Esophagus (tissue), 2 donors: ENCODE measurements at regions not wholly inside any gene's neighbourhood (a gene's known extent, or its start where the extent isn't known, plus 50 kb on each side); places are given as distances from the start of the nearest gene placed in this dataset.

ENCODE experiments used
- H3K27ac ChIP-seq, 2 donors: one replicate each; pipeline ENCODE4 v1.5.1; 2013; ENCODE audit warnings: low read depth in 2 of 2, mild to moderate bottlenecking in 2 of 2, inconsistent platforms in 1 of 2, low read length in 1 of 2, moderate library complexity in 1 of 2
- H3K27me3 ChIP-seq, 2 donors: one replicate each; pipeline ENCODE4 v1.6.1; 2013; ENCODE audit warnings: low read length in 2 of 2, control low read depth in 1 of 2, mild to moderate bottlenecking in 1 of 2; ENCODE audit not compliant: insufficient read depth in 2 of 2, control insufficient read depth in 1 of 2
- H3K36me3 ChIP-seq, 2 donors: one replicate each; pipeline ENCODE4 v1.6.1; 2013; ENCODE audit warnings: low read length in 1 of 2; ENCODE audit not compliant: control insufficient read depth in 2 of 2, insufficient read depth in 2 of 2
- H3K4me1 ChIP-seq, 2 donors: one replicate each; pipeline ENCODE4 v1.6.1; 2013; ENCODE audit warnings: low read length in 1 of 2; ENCODE audit not compliant: control insufficient read depth in 2 of 2, insufficient read depth in 2 of 2
- H3K4me3 ChIP-seq, 2 donors: one replicate each; pipeline ENCODE4 v1.5.1; 2013; ENCODE audit warnings: low read length in 2 of 2, mild to moderate bottlenecking in 2 of 2, low read depth in 1 of 2, moderate library complexity in 1 of 2
- H3K9me3 ChIP-seq, 2 donors: one replicate each; pipeline ENCODE4 v1.6.1; 2013; ENCODE audit warnings: mild to moderate bottlenecking in 2 of 2, low read depth in 1 of 2, low read length in 1 of 2, moderate library complexity in 1 of 2; ENCODE audit not compliant: control insufficient read depth in 2 of 2, insufficient read depth in 1 of 2
- WGBS, 2 donors: extraction: QIAGEN DNeasy Blood & Tissue Kit; methylation state at CpG; one replicate each; pipeline ENCODE4 v1.1.7; 2013; 5-methylcytosine and 5-hydroxymethylcytosine counted together
- donor health status: healthy with polysubstance abuse.
- donor health status: Bipolar disorder and iron deficiency.

DNA sequence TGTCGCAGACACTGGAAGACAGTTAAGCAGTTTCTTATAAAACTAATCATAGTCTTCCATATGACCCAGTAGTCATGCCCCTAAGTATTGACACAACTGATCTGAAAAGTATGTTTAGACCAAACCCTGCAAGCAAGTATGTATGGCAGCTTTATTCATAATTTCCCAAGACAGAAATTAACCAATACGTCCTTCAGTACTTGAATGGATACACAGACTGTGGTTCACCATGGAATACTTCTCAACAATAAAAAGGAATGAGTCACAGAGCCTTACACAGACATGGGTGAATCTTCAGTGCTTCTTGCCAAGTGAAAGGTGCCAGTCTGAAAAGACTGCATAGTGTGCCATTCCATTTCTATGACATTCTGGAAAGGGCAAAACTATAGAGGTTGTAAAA is 50.2 kb upstream of the AKR1E2 start:
- Histone ChIP-seq H3K27me3 (no peaks in the 10 kb centered on the region), H3K9me3 (no peaks in the 10 kb centered on the region), H3K4me3 (no peak overlapping the region), H3K36me3 (no peaks in the 10 kb centered on the region), H3K4me1 (no peaks in the 10 kb centered on the region), H3K27ac (no peak overlapping the region)
- WGBS, 2 donors: 84 to 88% methylated on average over 2 of the region's 2 CpGs

DNA sequence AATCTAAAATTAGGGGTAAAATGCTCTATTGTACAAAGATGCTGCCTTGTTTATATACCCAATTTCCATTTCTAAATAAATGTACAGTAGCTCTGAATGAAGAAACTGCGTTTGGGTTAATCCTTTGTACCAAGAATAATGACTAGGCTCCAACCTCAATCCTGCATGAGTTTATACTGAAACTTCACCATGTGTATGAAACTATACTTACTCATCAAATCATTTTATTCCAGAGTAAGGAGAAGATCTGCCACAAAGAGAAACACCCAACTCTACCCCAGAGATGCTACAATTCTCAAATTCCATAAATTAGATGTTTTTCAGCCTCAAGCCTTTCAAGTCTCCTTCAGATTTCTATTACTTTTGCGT is 53.8 kb upstream of the AKR1E2 start:
- Histone ChIP-seq H3K9me3 (no peaks in the 10 kb centered on the region), H3K4me1 (no peaks in the 10 kb centered on the region), H3K27me3 (no peaks in the 10 kb centered on the region), H3K36me3 (no peaks in the 10 kb centered on the region), H3K27ac (no peak overlapping the region), H3K4me3 (no peak overlapping the region)
- 81 to 91% methylated on average over 2 of the region's 2 CpGs for WGBS, 2 donors

DNA sequence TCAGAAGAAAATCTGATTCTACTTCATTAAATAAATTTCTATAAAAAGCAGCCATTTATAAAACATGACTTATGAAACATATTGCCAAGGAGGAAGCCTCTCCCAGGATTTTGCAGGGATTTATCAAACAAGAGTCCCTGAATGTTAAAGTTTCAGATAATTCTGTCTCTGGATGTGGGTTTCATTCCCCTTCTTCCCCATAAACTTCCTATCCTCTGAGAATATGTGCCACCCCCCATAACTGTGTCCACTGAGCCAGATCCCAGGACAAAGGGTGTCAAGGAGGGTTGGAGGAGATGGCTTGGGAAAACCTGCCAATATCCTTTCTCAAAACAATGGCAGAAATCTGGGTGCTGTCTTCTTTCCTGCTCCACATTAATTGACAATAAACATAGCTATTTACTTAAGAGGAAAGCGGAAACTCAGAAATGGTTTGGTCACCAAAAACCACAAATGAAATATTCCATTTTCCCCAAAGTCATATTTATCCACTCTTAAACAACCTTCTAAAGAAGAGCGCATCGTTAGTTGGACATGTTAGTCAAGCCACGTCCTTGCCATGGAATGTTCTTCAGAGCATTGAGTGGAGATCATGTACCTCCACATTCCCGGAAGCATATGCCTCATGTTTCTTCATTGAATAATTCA is 54.3 kb upstream of the AKR1E2 start:
- Histone ChIP-seq H3K9me3 (no peaks in the 10 kb centered on the region), H3K27me3 (no peaks in the 10 kb centered on the region), H3K36me3 (no peaks in the 10 kb centered on the region), H3K27ac (no peak overlapping the region), H3K4me1 (no peaks in the 10 kb centered on the region), H3K4me3 (no peak overlapping the region)
- WGBS, 2 donors: 81 to 84% methylated on average over 5 of the region's 5 CpGs

DNA sequence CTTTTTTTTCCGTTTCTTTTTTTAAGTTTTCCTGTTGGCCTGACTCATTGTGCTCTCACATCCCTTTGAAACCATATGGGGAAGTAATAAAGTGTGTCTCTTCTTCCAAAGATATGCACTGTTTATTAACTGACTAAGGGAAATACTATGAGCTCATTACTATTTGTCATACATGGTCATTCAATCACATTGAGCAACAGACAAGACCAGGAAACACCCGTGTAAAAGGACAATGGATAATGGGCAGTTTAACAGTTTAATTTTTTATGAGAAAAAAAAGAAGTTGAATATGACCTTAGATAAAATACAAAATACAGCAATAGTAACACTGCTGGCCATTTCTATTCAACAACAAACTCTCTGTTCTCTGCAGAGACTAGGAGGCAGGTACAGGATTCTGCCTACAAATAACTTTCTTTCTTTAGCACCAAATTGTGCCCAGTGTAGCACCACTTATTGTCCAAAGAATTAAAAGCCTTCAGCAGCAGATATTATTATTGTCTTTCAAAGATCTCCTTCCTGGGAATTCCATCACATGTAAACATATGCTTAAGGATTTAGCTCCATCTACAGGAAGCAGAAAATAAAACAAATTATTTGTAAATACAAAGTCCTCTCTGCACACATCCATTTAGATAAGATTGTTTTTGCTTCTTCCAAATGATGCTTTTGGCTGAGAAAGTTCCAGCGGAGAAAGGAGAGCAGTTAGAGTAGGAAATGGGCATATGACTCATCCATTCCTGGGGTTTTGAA is 55.0 kb upstream of the AKR1E2 start:
- Histone ChIP-seq H3K27me3 (no peaks in the 10 kb centered on the region), H3K4me1 (no peaks in the 10 kb centered on the region), H3K9me3 (no peaks in the 10 kb centered on the region), H3K36me3 (no peaks in the 10 kb centered on the region), H3K4me3 (no peak overlapping the region), H3K27ac (peak overlapping the region in 1 of 2 donors; percentile 64)
- 18 to 22% methylated on average over 3 of the region's 3 CpGs for WGBS, 2 donors

DNA sequence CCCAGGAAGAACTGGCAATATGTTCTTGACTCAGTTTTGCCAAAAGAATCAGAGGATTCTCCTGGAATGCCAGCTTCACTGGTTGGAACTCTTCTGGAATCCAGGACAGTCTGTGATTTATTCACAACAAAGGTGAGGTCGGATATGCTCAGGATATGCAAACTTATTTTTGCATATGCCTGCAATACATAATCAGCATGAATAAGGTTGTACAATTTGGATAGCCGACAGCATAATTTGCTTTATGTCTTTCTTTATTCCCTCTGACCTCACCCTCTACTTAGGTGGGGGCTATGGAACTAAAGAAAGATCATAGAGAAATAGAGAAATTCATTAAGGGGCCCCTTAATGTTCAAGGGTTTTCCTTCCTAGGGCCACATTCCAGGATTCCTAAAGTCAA is 57.6 kb upstream of the AKR1E2 start:
- Histone ChIP-seq H3K4me3 (no peak overlapping the region), H3K27ac (no peak overlapping the region), H3K9me3 (no peaks in the 10 kb centered on the region), H3K27me3 (no peaks in the 10 kb centered on the region), H3K4me1 (no peaks in the 10 kb centered on the region), H3K36me3 (no peaks in the 10 kb centered on the region)
- 78 to 83% methylated on average over 2 of the region's 2 CpGs for WGBS, 2 donors

DNA sequence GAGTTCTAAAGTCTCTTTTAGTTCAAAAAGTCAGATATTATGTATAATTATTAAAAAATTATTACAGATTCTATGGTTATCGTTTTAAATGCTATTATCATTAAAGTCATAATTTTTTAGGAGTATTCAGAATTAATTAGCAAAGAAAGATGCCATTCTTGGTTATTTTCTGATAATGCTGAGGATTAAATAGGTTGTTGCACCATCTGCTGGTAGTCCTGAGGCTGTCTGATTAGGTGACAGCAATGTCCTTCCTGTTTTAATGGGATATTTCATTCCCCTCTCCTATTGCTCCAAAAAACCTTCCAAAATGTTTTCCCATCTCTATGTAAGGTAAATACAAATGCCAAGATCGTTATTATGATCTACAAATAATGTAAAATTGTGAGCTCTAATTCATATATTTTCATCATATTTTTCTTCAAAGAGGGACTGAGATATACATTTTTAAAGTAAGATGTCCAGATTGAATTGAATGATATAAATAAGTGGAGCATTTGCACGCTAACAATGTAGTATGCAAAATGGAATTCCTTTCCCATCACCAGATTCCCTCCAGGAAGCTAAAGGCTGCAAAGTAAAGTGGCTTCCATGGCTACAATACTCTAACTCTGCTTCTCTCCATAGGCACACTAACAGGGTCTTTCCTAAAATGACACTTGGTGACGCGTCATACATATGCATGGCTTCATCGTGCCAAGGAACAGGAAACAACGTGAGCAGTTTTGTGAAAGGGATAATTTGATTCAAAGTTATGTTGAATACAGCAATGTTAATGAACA is 58.8 kb upstream of the AKR1E2 start:
- Histone ChIP-seq H3K4me1 (no peaks in the 10 kb centered on the region), H3K4me3 (no peak overlapping the region), H3K27ac (no peak overlapping the region), H3K36me3 (no peaks in the 10 kb centered on the region), H3K9me3 (no peaks in the 10 kb centered on the region), H3K27me3 (no peaks in the 10 kb centered on the region)
- WGBS, 2 donors: 42 to 48% methylated on average over 7 of the region's 7 CpGs

DNA sequence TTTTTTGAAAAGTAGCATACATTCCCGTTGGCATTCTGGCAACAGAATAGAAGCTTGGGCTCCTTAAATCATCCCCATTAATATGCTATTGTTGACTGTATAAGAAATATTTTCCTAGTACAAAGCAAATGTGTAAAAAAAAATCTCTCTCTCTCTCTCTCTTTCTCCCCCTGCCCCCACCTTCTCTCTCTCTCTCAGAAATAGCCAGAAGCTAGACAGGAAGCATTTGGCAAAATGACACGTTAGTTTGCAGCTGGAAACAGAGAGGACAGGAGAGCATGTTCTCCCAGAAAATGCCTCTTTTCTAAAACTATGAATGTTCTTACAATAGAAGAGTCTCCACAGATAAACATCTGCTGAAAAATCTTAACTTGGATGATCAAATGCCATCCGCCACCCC is 59.6 kb upstream of the AKR1E2 start:
- 46 to 53% methylated on average over 3 of the region's 3 CpGs for WGBS, 2 donors
- no peaks in the 10 kb centered on the region for H3K27me3 ChIP-seq
- no peaks in the 10 kb centered on the region for H3K9me3 ChIP-seq
- H3K4me3 ChIP-seq: no peak overlapping the region
- no peaks in the 10 kb centered on the region for H3K36me3 ChIP-seq
- peak overlapping the region in 1 of 2 donors; percentile 37 for H3K27ac ChIP-seq
- no peaks in the 10 kb centered on the region for H3K4me1 ChIP-seq

DNA sequence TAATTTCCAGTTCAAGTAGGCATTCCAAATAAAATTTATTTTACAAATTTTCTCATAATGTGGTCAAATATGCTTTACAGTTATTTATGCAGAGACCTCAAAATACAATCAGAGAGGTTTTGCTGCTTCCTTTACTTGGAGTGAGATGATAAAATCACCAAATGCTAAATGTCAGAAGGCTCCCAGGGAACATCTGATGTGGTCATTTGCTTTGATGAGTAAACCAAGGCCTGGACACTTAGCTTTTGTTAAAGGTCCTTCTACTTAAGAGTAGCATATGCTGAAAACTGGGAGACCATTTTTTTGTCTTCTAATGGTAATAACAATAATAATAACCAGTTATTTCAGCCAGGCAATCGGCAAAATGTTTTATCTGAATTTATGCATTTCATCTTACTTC is 60.6 kb upstream of the AKR1E2 start:
- Histone ChIP-seq H3K4me1 (no peaks in the 10 kb centered on the region), H3K9me3 (no peaks in the 10 kb centered on the region), H3K27me3 (no peaks in the 10 kb centered on the region), H3K36me3 (no peaks in the 10 kb centered on the region), H3K27ac (no peak overlapping the region), H3K4me3 (no peak overlapping the region)
- 90 to 98% methylated on average over 1 of the region's 1 CpG for WGBS, 2 donors

DNA sequence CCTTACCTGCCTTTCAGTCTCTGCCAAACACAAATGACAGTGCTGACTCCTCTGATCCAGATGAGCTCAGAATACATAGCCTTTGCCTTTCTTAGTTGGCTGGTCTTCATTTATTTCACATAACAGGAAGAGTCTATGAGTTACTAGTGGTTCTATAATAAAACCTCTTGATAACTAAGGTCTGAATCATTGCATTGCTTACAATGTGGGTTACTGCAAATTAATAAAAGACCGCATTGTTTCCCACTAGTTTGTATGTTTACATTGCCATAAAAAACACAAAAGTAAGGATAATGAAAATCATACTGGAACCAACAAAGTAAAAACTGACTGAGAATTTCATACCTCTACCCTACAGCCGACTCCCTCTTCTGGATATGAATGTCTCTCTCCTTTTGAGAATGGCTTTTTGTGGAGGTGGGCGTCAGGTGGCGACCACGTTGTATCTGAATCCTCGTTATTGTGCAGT is 62.0 kb upstream of the AKR1E2 start:
- WGBS, 2 donors: 79 to 83% methylated on average over 6 of the region's 6 CpGs
- Histone ChIP-seq H3K36me3 (no peaks in the 10 kb centered on the region), H3K27ac (no peak overlapping the region), H3K27me3 (no peaks in the 10 kb centered on the region), H3K4me3 (no peak overlapping the region), H3K9me3 (no peaks in the 10 kb centered on the region), H3K4me1 (no peaks in the 10 kb centered on the region)
